HCT116 (cell line): ENCODE measurements at regions not wholly inside any gene's neighbourhood (a gene's known extent, or its start where the extent isn't known, plus 50 kb on each side); places are given as distances from the start of the nearest gene placed in this dataset.

Source experiments
- ATAC-seq: fragments of 200-7000 bp; cut with Tn5 transposase; 2 replicates; pipeline ENCODE4 v1.9.1; 2020; ENCODE audit warnings: mild to moderate bottlenecking, moderate library complexity
- BruUV-seq: library from RNA; stranded (reverse); fragments of 400-500 nt; replicated peaks from 2 replicates; lab custom pipeline; 2021; lab: Mats Ljungman, UMichigan
- CTCF ChIA-PET: fragments of 300-600 bp; sonication (Branson Sonifier 250); formaldehyde crosslinking; loops from one replicate; lab custom pipeline; 2021; ENCODE audit warnings: antibody characterized with exemption; lab: Charles Lee
- POLR2A ChIA-PET: fragments of 300-600, 350-600 bp; sonication (Branson Sonifier 250); formaldehyde crosslinking; loops from one replicate; lab custom pipeline; 2021; ENCODE audit warnings: antibody characterized with exemption; lab: Charles Lee
- RAD21 ChIA-PET, 2 experiments: fragments of 300-600 bp; sonication (Branson Sonifier 250); formaldehyde crosslinking; loops; one replicate each; lab custom pipeline; 2023; ENCODE audit warnings: low total read pairs in 2 of 2; ENCODE audit not compliant: uncharacterized antibody in 2 of 2, unreplicated experiment in 2 of 2, low non-redundant PET in 1 of 2; lab: Charles Lee
- DNase-seq: peaks from one replicate; pipeline ENCODE4 v3.0.0-alpha.2; 2010; ENCODE audit warnings: low read depth, low spot score
- H2AFZ ChIP-seq: fragments of 200-600 bp; shearing (Covaris generic), sonication (generic); 2 replicates; pipeline ENCODE4 v1.6.1; 2017; ENCODE audit warnings: low read depth, mixed run types, mixed read lengths, antibody characterized with exemption, low read length; ENCODE audit not compliant: poor library complexity, severe bottlenecking
- H3K27ac ChIP-seq: 2 replicates; pipeline ENCODE4 v1.5.1; 2012; ENCODE audit warnings: low read depth, low read length
- H3K27me3 ChIP-seq: fragments of 200-600 bp; sonication (generic); 2 replicates; pipeline ENCODE4 v1.6.1; 2016; ENCODE audit warnings: mixed run types, low read length, mixed read lengths; ENCODE audit not compliant: insufficient read depth
- H3K36me3 ChIP-seq, 2 experiments: fragments of 200-500 bp in 1 of 2; fragments of 200-600 bp in 1 of 2; sonication (Bioruptor generic) in 1 of 2; sonication (generic) in 1 of 2; 2 replicates each; pipeline versions ENCODE4 v1.5.1 to v1.6.1; 2014 to 2016; ENCODE audit warnings: low read length in 2 of 2, inconsistent platforms in 1 of 2, mixed read lengths in 1 of 2, mixed run types in 1 of 2; ENCODE audit not compliant: insufficient read depth in 2 of 2, control insufficient read depth in 1 of 2
- H3K4me1 ChIP-seq, 2 experiments: fragments of 200-600 bp in 1 of 2; sonication (generic) in 1 of 2; 2 replicates each; pipeline versions ENCODE4 v1.5.1 to v1.6.1; 2012 to 2017; ENCODE audit warnings: low read length in 2 of 2, inconsistent platforms in 1 of 2, mild to moderate bottlenecking in 1 of 2, mixed read lengths in 1 of 2, mixed run types in 1 of 2, moderate library complexity in 1 of 2; ENCODE audit not compliant: insufficient read depth in 2 of 2, control insufficient read depth in 1 of 2
- H3K4me2 ChIP-seq: fragments of 200-600 bp; sonication (generic); 2 replicates; pipeline ENCODE4 v1.6.1; 2017; ENCODE audit warnings: mixed run types, low read length, mixed read lengths
- H3K4me3 ChIP-seq, 2 experiments: fragments of 200-600 bp in 1 of 2; sonication (generic) in 1 of 2; replicated peaks in 1 of 2; 2 replicates each; pipeline ENCODE4 v1.5.1; 2011 to 2016; ENCODE audit warnings: low read length in 2 of 2, control low read depth in 1 of 2, low read depth in 1 of 2, mild to moderate bottlenecking in 1 of 2, mixed read lengths in 1 of 2, mixed run types in 1 of 2
- H3K79me2 ChIP-seq: fragments of 200-600 bp; sonication (generic); 2 replicates; pipeline ENCODE4 v1.6.1; 2017; ENCODE audit warnings: mild to moderate bottlenecking, mixed run types, low read length, moderate library complexity, mixed read lengths; ENCODE audit not compliant: insufficient read depth
- H3K9ac ChIP-seq: fragments of 200-600 bp; sonication (generic); 2 replicates; pipeline ENCODE4 v1.6.1; 2016; ENCODE audit warnings: low read length, mixed read lengths
- H3K9me2 ChIP-seq: fragments of 200-600 bp; sonication (generic), shearing (Covaris generic); 2 replicates; pipeline ENCODE4 v1.6.1; 2017; ENCODE audit warnings: mixed run types, mild to moderate bottlenecking, moderate library complexity; ENCODE audit not compliant: insufficient read depth
- H3K9me3 ChIP-seq, 2 experiments: fragments of 200-500 bp in 1 of 2; fragments of 200-600 bp in 1 of 2; sonication (Bioruptor generic) in 1 of 2; sonication (generic) in 1 of 2; 2 replicates each; pipeline ENCODE4 v1.6.1; 2014 to 2017; ENCODE audit warnings: low read length in 2 of 2, mixed read lengths in 2 of 2, inconsistent platforms in 1 of 2, low read depth in 1 of 2, mild to moderate bottlenecking in 1 of 2, mixed run types in 1 of 2, moderate library complexity in 1 of 2; ENCODE audit not compliant: control insufficient read depth in 1 of 2, insufficient read depth in 1 of 2
- H4K20me1 ChIP-seq: fragments of 200-600 bp; sonication (generic), shearing (Covaris generic); 2 replicates; pipeline ENCODE4 v1.6.1; 2017; ENCODE audit warnings: mixed run types, mild to moderate bottlenecking, moderate library complexity; ENCODE audit not compliant: insufficient read depth
- ATF3 ChIP-seq: IDR thresholded peaks from 2 replicates; pipeline ENCODE4 v1.6.1; 2012
- CBX3 ChIP-seq: IDR thresholded peaks from 2 replicates; pipeline ENCODE4 v1.6.1; 2012; ENCODE audit warnings: low read depth
- CEBPB ChIP-seq: IDR thresholded peaks from 2 replicates; pipeline ENCODE4 v1.6.1; 2012; ENCODE audit warnings: low read depth
- EGR1 ChIP-seq: IDR thresholded peaks from 2 replicates; pipeline ENCODE4 v1.6.1; 2012; ENCODE audit warnings: low read depth
- ELF1 ChIP-seq: IDR thresholded peaks from 2 replicates; pipeline ENCODE4 v1.6.1; 2012; ENCODE audit warnings: low read depth, borderline replicate concordance
- EZH2 ChIP-seq: fragments of 200-600 bp; sonication (generic); IDR thresholded peaks from 2 replicates; pipeline ENCODE4 v1.6.1; 2017; ENCODE audit warnings: antibody characterized with exemption, mixed run types
- EZH2phosphoT487 ChIP-seq: fragments of 200-600 bp; IDR thresholded peaks from 2 replicates; pipeline ENCODE4 v1.6.1; 2018; ENCODE audit warnings: antibody characterized with exemption, borderline replicate concordance
- JUND ChIP-seq: IDR thresholded peaks from 2 replicates; pipeline ENCODE4 v1.6.1; 2012
- MAX ChIP-seq: IDR thresholded peaks from 2 replicates; pipeline ENCODE4 v1.6.1; 2012
- POLR2A ChIP-seq: IDR thresholded peaks from 2 replicates; pipeline ENCODE4 v1.7.0; 2011; ENCODE audit warnings: borderline replicate concordance; ENCODE audit not compliant: insufficient read depth, insufficient read length; ENCODE audit errors: extremely low read depth
- RAD21 ChIP-seq: IDR thresholded peaks from 2 replicates; pipeline ENCODE4 v1.6.1; 2012; ENCODE audit warnings: low read depth, mild to moderate bottlenecking
- REST ChIP-seq: IDR thresholded peaks from 2 replicates; pipeline ENCODE4 v1.6.1; 2012; ENCODE audit warnings: low read depth
- SIN3A ChIP-seq: IDR thresholded peaks from 2 replicates; pipeline ENCODE4 v1.6.1; 2012; ENCODE audit warnings: low read depth
- SP1 ChIP-seq: IDR thresholded peaks from 2 replicates; pipeline ENCODE4 v1.6.1; 2012; ENCODE audit warnings: low read depth
- SRF ChIP-seq: IDR thresholded peaks from 2 replicates; pipeline ENCODE4 v1.6.1; 2012; ENCODE audit warnings: low read depth
- YY1 ChIP-seq: IDR thresholded peaks from 2 replicates; pipeline ENCODE4 v1.6.1; 2011; ENCODE audit warnings: low read length, low read depth, moderate library complexity, mild to moderate bottlenecking; ENCODE audit not compliant: insufficient replicate concordance; ENCODE audit errors: extremely low read depth
- ZBTB33 ChIP-seq: IDR thresholded peaks from 2 replicates; pipeline ENCODE4 v1.6.1; 2011; ENCODE audit warnings: mild to moderate bottlenecking, low read length, moderate library complexity; ENCODE audit not compliant: insufficient replicate concordance; ENCODE audit errors: extremely low read depth
- ZFX ChIP-seq: fragments of 450-650 bp; IDR thresholded peaks from 2 replicates; pipeline ENCODE4 v1.6.1; 2017
- ZNF274 ChIP-seq: fragments of 200-500 bp; sonication (Bioruptor generic); IDR thresholded peaks from 2 replicates; pipeline ENCODE4 v1.6.1; 2014; ENCODE audit warnings: mild to moderate bottlenecking, low read depth, low read length, inconsistent platforms
- intact Hi-C: fragments of 100-400 bp; cut with micrococcal nuclease; formaldehyde crosslinking; loops from 2 replicates; pipeline ENCODE4 v1.10.0; 2022

- Histone ChIP-seq H3K9me2 (no peaks in the 10 kb centered on the region), H3K27me3 (no peaks in the 10 kb centered on the region), H4K20me1 (no peaks in the 10 kb centered on the region), H3K9ac (no peak overlapping the region), H2AFZ (no peak overlapping the region), H3K4me3 (no peak overlapping the region), H3K4me1 (no peaks in the 10 kb centered on the region), H3K36me3 (no peaks in the 10 kb centered on the region), H3K9me3 (peaks cover 0 to 2% of the 10 kb centered on the region in 2 experiments; a peak in 1 of 4 replicates), H3K4me2 (no peak overlapping the region), H3K79me2 (no peaks in the 10 kb centered on the region), H3K27ac (no peak overlapping the region)
- CTCF ChIA-PET = no interaction called here
- no peak for TF ChIP-seq EZH2
- no peak for TF ChIP-seq ATF3
- no peak for TF ChIP-seq EGR1
- TF ChIP-seq ZNF274 = no peak
- no peak for TF ChIP-seq RAD21
- no peak for TF ChIP-seq SRF
- no peak for TF ChIP-seq REST
- no peak for TF ChIP-seq SP1
- no peak for TF ChIP-seq EZH2phosphoT487
- no peak for TF ChIP-seq CEBPB
- no peak for TF ChIP-seq MAX
- TF ChIP-seq ZFX = no peak
- no peak for TF ChIP-seq CBX3
- no peak for TF ChIP-seq JUND
- no peak for TF ChIP-seq YY1
- TF ChIP-seq ELF1 = no peak
- no peak for TF ChIP-seq SIN3A
- TF ChIP-seq ZBTB33 = no peak
- no peak for TF ChIP-seq POLR2A
- ATAC-seq = no peak
- DNase-seq = no peak
- intact Hi-C loops = no loop called here
- BruUV-seq = no TSS peak
- POLR2A ChIA-PET = no interaction called here
- RAD21 ChIA-PET = no interaction called here
These were observed 217.7 kb upstream of the SULF2 start for GRCh38 chr20:48003021-48003420.
